ENCODE measurements at regions not wholly inside any gene's neighbourhood (a gene's known extent, or its start where the extent isn't known, plus 50 kb on each side); places are given as distances from the start of the nearest gene placed in this dataset.

DNA sequence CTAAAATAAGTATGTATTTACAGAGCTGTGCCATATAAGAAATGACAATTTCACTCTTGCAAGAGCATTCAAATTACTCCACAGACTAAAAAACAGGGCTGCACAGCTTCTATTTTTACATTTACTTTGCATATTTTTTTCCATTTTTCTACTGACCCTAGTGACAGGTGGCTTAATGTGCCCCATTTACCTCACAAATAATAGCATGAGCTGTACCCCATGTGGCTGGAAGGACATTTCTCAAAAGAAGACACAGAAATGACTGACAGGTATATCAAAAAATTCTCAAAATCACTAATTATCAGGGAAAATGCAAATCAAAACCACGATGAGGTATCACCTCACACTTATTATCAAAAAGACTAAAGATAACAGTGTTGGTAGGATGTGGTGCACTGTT is 1128.6 kb downstream of the SLC16A7 start:
- no peak overlapping the region for H3K27ac ChIP-seq
- TF ChIP-seq, protein P1, sequence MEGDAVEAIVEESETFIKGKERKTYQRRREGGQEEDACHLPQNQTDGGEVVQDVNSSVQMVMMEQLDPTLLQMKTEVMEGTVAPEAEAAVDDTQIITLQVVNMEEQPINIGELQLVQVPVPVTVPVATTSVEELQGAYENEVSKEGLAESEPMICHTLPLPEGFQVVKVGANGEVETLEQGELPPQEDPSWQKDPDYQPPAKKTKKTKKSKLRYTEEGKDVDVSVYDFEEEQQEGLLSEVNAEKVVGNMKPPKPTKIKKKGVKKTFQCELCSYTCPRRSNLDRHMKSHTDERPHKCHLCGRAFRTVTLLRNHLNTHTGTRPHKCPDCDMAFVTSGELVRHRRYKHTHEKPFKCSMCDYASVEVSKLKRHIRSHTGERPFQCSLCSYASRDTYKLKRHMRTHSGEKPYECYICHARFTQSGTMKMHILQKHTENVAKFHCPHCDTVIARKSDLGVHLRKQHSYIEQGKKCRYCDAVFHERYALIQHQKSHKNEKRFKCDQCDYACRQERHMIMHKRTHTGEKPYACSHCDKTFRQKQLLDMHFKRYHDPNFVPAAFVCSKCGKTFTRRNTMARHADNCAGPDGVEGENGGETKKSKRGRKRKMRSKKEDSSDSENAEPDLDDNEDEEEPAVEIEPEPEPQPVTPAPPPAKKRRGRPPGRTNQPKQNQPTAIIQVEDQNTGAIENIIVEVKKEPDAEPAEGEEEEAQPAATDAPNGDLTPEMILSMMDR (IDR thresholded peaks at IDR 0.05): no peak
- no peak for TF ChIP-seq POLR2A (IDR thresholded peaks at IDR 0.05)
- intact Hi-C loops (cut with DNase I): no loop called here
- H3K4me3 ChIP-seq: no peak overlapping the region
- no peaks in the 10 kb centered on the region for H3K27me3 ChIP-seq
- WGBS, 4 donors: 61 to 87% (median 71%) methylated on average over 1 of the region's 1 CpG
- H3K9me3 ChIP-seq (replicated peaks in 1 of 3): peaks cover 0 to under 1% (median 0%) of the 10 kb centered on the region in 3 donors
- no peaks in the 10 kb centered on the region for H3K36me3 ChIP-seq (replicated peaks in 1 of 2)
- H3K4me1 ChIP-seq (replicated peaks in 1 of 2): no peaks in the 10 kb centered on the region
- no peak for DNase-seq

DNA sequence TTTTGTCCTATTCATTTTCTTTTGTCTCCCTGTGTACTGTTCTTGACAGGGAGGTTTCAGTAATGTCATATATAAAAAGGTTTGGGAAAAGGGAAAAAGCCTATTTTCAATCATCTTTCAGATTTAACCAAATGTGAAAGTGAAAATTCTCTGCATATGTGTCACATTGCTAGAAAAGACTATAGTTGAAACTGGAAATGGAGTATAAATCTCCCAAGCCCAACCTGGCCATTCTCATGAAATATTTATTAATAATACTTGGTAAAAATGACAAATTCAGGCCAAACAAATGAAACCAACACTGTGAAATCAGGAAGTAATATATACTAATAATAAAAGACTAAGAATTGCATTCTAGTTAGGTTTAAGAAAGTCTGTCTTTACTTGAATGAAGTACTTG is 1129.2 kb downstream of the SLC16A7 start:
- H3K27me3 ChIP-seq: no peaks in the 10 kb centered on the region
- no peak overlapping the region for H3K27ac ChIP-seq
- no peak for DNase-seq
- TF ChIP-seq, protein P1 (IDR thresholded peaks at IDR 0.05): no peak
- no peaks in the 10 kb centered on the region for H3K36me3 ChIP-seq (replicated peaks in 1 of 2)
- no peak overlapping the region for H3K4me3 ChIP-seq
- intact Hi-C loops (cut with DNase I): no loop called here
- no peaks in the 10 kb centered on the region for H3K4me1 ChIP-seq (replicated peaks in 1 of 2)
- peaks cover 0 to 5% (median 0%) of the 10 kb centered on the region in 3 donors for H3K9me3 ChIP-seq (replicated peaks in 1 of 3)

DNA sequence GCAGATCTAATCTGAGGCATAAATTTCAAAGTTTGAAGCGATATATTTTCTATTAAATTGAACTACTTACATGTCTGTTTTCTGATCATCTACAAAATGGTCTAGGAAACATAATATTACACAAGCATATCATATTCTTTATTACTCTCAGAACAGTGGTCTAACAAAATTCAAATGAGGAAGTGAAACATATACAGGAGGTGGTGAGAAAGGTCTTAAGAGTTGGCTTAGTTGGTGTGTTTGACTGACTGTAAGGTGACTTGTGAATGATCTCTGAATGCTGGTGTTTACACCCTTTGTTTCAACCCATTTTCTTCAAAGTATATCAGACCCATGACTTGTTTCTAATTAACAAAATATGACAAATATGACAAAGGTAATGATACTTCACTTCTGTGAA is 1156.8 kb downstream of the SLC16A7 start:
- DNase-seq: no peak
- 91 to 97% (median 93%) methylated on average over 1 of the region's 1 CpG for WGBS, 4 donors
- no peaks in the 10 kb centered on the region for H3K9me3 ChIP-seq (replicated peaks in 1 of 3)
- no peak overlapping the region for H3K27ac ChIP-seq
- TF ChIP-seq, protein P1 (IDR thresholded peaks at IDR 0.05): no peak
- TF ChIP-seq POLR2A (IDR thresholded peaks at IDR 0.05): no peak
- no peaks in the 10 kb centered on the region for H3K27me3 ChIP-seq
- H3K4me1 ChIP-seq (replicated peaks in 1 of 2): no peaks in the 10 kb centered on the region
- H3K36me3 ChIP-seq (replicated peaks in 1 of 2): no peaks in the 10 kb centered on the region
- intact Hi-C loops (cut with DNase I): no loop called here
- H3K4me3 ChIP-seq: no peak overlapping the region

DNA sequence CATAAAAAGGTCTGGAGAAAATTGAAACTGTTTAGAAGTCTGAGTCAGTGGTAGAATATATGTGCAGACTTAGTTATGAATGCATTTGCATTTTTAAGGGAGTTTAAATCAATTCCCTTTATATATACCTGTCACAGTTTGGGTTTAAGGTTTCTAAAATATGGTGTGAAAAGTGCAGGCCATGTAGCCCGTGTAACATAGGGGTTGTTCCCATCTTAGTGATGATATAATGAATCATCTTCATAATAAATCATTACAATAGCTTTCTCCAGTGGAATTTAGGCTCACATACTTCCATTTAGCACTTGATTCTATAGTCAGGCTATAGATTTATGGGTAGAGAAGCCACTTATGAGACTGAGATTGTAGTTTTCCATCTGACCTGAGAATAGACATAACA is 1162.4 kb downstream of the SLC16A7 start:
- H3K27me3 ChIP-seq: no peaks in the 10 kb centered on the region
- H3K4me1 ChIP-seq (replicated peaks in 1 of 2): no peaks in the 10 kb centered on the region
- H3K9me3 ChIP-seq (replicated peaks in 1 of 3): no peaks in the 10 kb centered on the region
- TF ChIP-seq POLR2A (IDR thresholded peaks at IDR 0.05): no peak
- TF ChIP-seq, protein P1 (IDR thresholded peaks at IDR 0.05): no peak
- H3K4me3 ChIP-seq: no peak overlapping the region
- WGBS, 4 donors: 33 to 39% (median 34%) methylated on average over 1 of the region's 1 CpG
- no peak for DNase-seq
- H3K27ac ChIP-seq: no peak overlapping the region
- intact Hi-C loops (cut with DNase I): no loop called here
- no peaks in the 10 kb centered on the region for H3K36me3 ChIP-seq (replicated peaks in 1 of 2)

All from adrenal gland (tissue), 9 donors.